Ovary (tissue), 7 donors: ENCODE measurements at regions not wholly inside any gene's neighbourhood (a gene's known extent, or its start where the extent isn't known, plus 50 kb on each side); places are given as distances from the start of the nearest gene placed in this dataset.

Experiments used
- DNase-seq, 5 donors: peaks; one replicate each; pipeline ENCODE4 v3.0.0-alpha.2; 2019 to 2020
- H3K27ac ChIP-seq, 2 donors: fragments of 200-600 bp; one replicate each; pipeline versions ENCODE4 v1.5.1 to v1.8.0; 2019 to 2022
- H3K27me3 ChIP-seq: fragments of 200-600 bp; one replicate; pipeline ENCODE4 v1.8.0; 2022
- H3K36me3 ChIP-seq: fragments of 200-600 bp; sonication (generic); one replicate; pipeline ENCODE4 v1.5.1; 2019
- H3K4me1 ChIP-seq: one replicate; pipeline ENCODE4 v1.8.1; 2013; ENCODE audit warnings: mild to moderate bottlenecking, moderate library complexity; ENCODE audit not compliant: insufficient read depth
- H3K4me3 ChIP-seq: fragments of 200-600 bp; sonication (generic); one replicate; pipeline ENCODE4 v1.5.1; 2017
- H3K9me3 ChIP-seq, 2 donors: fragments of 200-600 bp in 1 of 2; sonication (generic) in 1 of 2; one replicate each; pipeline versions ENCODE4 v1.5.1 to v1.8.1; 2013 to 2019; ENCODE audit warnings: mild to moderate bottlenecking in 1 of 2, moderate library complexity in 1 of 2
- EP300 ChIP-seq: sonication (generic); formaldehyde crosslinking; IDR thresholded peaks from one replicate; pipeline ENCODE4 v1.6.1; 2017; ENCODE audit warnings: antibody characterized with exemption
- POLR2A ChIP-seq: fragments of 450-650 bp; IDR thresholded peaks from one replicate; pipeline ENCODE4 v1.6.1; 2017; ENCODE audit warnings: antibody characterized with exemption, mild to moderate bottlenecking, moderate library complexity
- WGBS, 3 donors: extraction: QIAGEN DNeasy Blood & Tissue Kit in 1 of 3; methylation state at CpG; one replicate each; pipeline versions ENCODE4 v1.1.5 to v1.1.7; 2013 to 2017; 5-methylcytosine and 5-hydroxymethylcytosine counted together
- intact Hi-C, 4 donors: fragments of 100-400 bp; cut with DNase I; formaldehyde crosslinking; loops; one replicate each; pipeline versions ENCODE4 v1.11.0 to v1.15.1; 2022 to 2023
- TF ChIP-seq, protein P1 (sequence below), 3 donors: fragments of 450-650 bp in 2 of 3; fragments of 200-600 bp in 1 of 3; IDR thresholded peaks; one replicate each; pipeline versions ENCODE4 v1.5.1 to v1.8.0; 2016 to 2022; ENCODE audit warnings: antibody characterized with exemption in 3 of 3, mild to moderate bottlenecking in 1 of 3
- donor health status: DM: no; HTN: no; CAD: no; lungs with moderate emphysema.
- donor health status: DM: no; HTN: no; CAD: no.
- donor health status: Bipolar disorder and iron deficiency.
- donor health status: DM: no; HTN: no; CAD: no.
- donor health status: DM: yes; HTN: yes; CAD: no.

DNA sequence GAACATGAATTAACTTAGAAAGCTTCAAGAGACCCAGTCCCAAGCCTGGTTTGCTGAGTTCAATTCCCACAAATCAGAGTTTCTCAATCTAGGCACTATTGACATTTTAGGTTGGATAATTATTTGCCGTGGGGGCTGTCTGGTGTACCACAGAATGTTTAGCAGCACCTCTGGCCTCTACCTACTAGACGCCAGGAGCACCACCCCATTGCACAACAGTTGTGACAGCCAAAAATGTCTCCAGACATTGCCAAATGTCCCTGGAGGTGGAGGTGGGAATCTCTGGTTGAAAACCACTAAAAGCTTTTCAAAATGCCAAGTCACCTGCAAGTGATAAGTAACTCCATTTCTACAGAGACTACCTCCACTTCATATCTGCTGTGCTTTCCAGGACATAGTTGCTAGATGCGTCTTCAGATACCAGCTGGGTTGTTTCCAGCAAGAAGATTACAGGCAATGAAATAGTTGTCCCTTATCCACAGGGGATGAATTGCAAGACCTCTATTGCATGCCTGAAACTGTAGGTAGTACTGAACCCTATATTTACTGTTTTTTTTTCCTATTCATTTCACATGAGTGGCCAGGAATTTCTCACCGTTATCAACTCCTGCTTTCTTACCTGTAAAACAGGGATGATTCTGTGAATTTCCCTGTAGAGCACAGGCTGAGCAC lies 554.3 kb downstream of the ZEB2 start:
- intact Hi-C loops = no loop called here
- WGBS, 3 donors = 84 to 95% (median 86%) methylated on average over 4 of the region's 4 CpGs

DNA sequence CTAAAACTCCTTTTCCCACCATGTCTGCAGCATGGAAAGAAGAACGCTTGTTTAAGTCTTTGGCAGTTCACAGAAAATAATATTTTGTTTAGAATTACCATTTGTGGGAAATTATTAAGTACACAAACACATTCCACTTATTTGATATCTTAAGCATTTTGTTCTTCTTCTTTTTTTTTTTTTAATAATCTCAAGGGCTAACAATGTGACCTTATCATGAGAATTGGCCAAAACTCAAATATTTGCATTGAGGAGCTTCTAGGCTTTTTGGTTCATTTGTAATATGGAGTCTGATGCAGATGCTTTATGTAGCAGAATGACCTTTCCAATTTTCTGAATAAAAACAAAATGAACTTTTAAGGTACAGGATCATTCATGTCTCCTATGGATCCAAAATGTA lies 555.0 kb downstream of the ZEB2 start:
- Histone ChIP-seq H3K9me3 (no peaks in the 10 kb centered on the region), H3K27ac (no peak overlapping the region), H3K36me3 (no peaks in the 10 kb centered on the region), H3K4me3 (no peak overlapping the region), H3K27me3 (no peaks in the 10 kb centered on the region), H3K4me1 (peaks cover 1% of the 10 kb centered on the region)
- TF ChIP-seq, protein P1, sequence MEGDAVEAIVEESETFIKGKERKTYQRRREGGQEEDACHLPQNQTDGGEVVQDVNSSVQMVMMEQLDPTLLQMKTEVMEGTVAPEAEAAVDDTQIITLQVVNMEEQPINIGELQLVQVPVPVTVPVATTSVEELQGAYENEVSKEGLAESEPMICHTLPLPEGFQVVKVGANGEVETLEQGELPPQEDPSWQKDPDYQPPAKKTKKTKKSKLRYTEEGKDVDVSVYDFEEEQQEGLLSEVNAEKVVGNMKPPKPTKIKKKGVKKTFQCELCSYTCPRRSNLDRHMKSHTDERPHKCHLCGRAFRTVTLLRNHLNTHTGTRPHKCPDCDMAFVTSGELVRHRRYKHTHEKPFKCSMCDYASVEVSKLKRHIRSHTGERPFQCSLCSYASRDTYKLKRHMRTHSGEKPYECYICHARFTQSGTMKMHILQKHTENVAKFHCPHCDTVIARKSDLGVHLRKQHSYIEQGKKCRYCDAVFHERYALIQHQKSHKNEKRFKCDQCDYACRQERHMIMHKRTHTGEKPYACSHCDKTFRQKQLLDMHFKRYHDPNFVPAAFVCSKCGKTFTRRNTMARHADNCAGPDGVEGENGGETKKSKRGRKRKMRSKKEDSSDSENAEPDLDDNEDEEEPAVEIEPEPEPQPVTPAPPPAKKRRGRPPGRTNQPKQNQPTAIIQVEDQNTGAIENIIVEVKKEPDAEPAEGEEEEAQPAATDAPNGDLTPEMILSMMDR (IDR thresholded peaks at IDR 0.05) = no peak
- TF ChIP-seq EP300 = no peak
- no peak for TF ChIP-seq POLR2A
- no peak for DNase-seq
- 16 to 48% (median 22%) methylated on average over 1 of the region's 1 CpG for WGBS, 3 donors
- intact Hi-C loops = no loop called here

More for the DNA sequence above, 554.3 kb downstream of the ZEB2 start:
- TF ChIP-seq EP300 (no peak), POLR2A (no peak)
- TF ChIP-seq, protein P1 (IDR thresholded peaks at IDR 0.05) = no peak
- H3K27ac ChIP-seq = no peak overlapping the region
- no peaks in the 10 kb centered on the region for H3K27me3 ChIP-seq
- peaks cover 1% of the 10 kb centered on the region for H3K4me1 ChIP-seq
- no peak overlapping the region for H3K4me3 ChIP-seq
- no peak for DNase-seq
- no peaks in the 10 kb centered on the region for H3K9me3 ChIP-seq
- H3K36me3 ChIP-seq = no peaks in the 10 kb centered on the region

DNA sequence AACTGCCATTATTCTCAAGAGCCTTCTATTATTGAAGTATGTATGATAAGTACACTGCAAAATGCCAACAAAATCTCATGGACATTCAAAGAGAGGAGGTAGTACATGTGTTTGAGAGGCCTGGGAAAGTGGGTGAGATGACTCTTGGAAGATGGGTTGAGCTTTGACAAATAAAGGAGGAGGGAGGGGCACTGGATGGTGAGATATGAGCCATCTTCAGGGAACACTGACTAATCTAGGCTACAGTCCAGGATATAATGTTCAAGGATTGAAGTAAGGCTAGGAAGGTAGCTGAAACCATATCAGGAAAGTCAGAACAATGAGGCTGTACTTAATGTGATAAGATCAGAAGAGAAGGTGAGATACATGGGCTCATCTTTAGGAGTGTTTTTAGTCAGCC lies 559.7 kb downstream of the ZEB2 start:
- TF ChIP-seq, protein P1 (IDR thresholded peaks at IDR 0.05) = no peak
- TF ChIP-seq POLR2A (no peak), EP300 (no peak)
- Histone ChIP-seq H3K27me3 (no peaks in the 10 kb centered on the region), H3K27ac (no peak overlapping the region), H3K9me3 (no peaks in the 10 kb centered on the region), H3K4me3 (no peak overlapping the region), H3K36me3 (no peaks in the 10 kb centered on the region), H3K4me1 (peaks cover 4% of the 10 kb centered on the region)
- intact Hi-C loops = no loop called here
- DNase-seq = no peak

DNA sequence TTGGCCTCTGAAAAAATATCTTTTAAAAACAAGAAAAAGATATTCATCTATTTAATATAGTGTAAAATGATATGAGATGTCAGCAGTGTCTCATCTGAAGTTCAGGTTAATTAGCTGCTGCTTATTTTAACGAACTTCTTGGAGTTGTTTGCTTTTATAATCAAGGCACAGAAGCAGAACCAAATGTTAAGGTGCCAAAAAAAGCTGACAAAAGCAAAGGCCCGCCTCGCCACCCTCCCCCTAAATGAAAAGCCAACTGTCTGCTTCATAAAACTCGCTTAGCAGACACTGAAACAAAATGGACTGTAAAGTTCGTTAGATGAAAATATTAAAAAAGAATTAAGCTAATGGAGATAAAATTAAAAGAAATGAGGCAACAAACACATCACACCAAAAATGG lies 562.6 kb downstream of the ZEB2 start:
- intact Hi-C loops = no loop called here
- DNase-seq = no peak
- Histone ChIP-seq H3K27ac (no peak overlapping the region), H3K4me3 (no peak overlapping the region), H3K4me1 (peaks cover 4% of the 10 kb centered on the region), H3K9me3 (no peaks in the 10 kb centered on the region), H3K27me3 (no peaks in the 10 kb centered on the region), H3K36me3 (no peaks in the 10 kb centered on the region)
- TF ChIP-seq, protein P1 (IDR thresholded peaks at IDR 0.05) = no peak
- TF ChIP-seq EP300 = no peak
- no peak for TF ChIP-seq POLR2A
- 88 to 91% (median 90%) methylated on average over 5 of the region's 5 CpGs for WGBS, 3 donors
